Superior temporal gyrus (tissue), 1 donor: ENCODE measurements at regions not wholly inside any gene's neighbourhood (a gene's known extent, or its start where the extent isn't known, plus 50 kb on each side); places are given as distances from the start of the nearest gene placed in this dataset.
"Not testable (repeated sequence)": the region's sequence is repeated elsewhere in the genome, so short reads cannot be mapped to it uniquely, and the experiment has no call there.

Source experiments
- DNase-seq: peaks from one replicate; pipeline ENCODE4 v3.0.0-alpha.2; 2016; ENCODE audit errors: extremely low spot score

- DNase-seq, result not testable (repeated sequence)
These were observed 1544.9 kb upstream of the USP9Y start for GRCh38 chrY:11156100-11156499.

- not testable (repeated sequence) for DNase-seq
These were observed 1544.2 kb upstream of the USP9Y start for GRCh38 chrY:11156846-11157245.

- not testable (repeated sequence) for DNase-seq
These were observed 1524.0 kb upstream of the USP9Y start for GRCh38 chrY:11177033-11177432.

- not testable (repeated sequence) for DNase-seq
These were observed 1499.9 kb upstream of the USP9Y start for GRCh38 chrY:11201133-11201532.

GRCh38 chrY:11214851-11215250, 1486.2 kb upstream of the USP9Y start:
- not testable (repeated sequence) for DNase-seq
